ENCODE measurements at regions not wholly inside any gene's neighbourhood (a gene's known extent, or its start where the extent isn't known, plus 50 kb on each side); places are given as distances from the start of the nearest gene placed in this dataset.

DNA sequence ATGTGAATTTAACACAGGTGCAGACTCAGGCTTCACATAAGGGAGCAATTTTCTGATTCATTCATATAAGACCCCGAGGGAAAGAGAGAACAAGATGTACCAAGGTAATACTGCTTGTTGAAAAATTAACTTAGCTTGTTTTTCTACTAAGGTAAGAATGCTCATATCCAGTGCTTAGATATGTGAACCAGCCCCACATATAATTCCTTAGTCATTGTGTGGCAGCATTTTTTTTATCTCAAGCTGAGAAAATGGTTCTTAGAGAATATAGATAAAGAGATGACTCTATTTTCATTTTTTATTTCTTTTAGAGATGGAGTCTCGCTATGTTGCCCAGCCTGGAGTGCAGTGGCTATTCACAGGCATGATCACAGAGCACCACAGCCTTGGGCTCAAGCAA, 121.8 kb upstream of the SEM1 start (continued):
- TF ChIP-seq EP300 (IDR thresholded peaks at IDR 0.05; ENCODE audit: borderline replicate concordance in 1 of 2, control insufficient read depth in 1 of 2, low read depth in 2 of 2, low read length in 2 of 2), result no peak
- TF ChIP-seq MYB (IDR thresholded peaks at IDR 0.05; ENCODE audit: borderline replicate concordance, low read depth, low read length), result no peak
- TF ChIP-seq RB1 (IDR thresholded peaks at IDR 0.05; ENCODE audit: borderline replicate concordance), result no peak

DNA sequence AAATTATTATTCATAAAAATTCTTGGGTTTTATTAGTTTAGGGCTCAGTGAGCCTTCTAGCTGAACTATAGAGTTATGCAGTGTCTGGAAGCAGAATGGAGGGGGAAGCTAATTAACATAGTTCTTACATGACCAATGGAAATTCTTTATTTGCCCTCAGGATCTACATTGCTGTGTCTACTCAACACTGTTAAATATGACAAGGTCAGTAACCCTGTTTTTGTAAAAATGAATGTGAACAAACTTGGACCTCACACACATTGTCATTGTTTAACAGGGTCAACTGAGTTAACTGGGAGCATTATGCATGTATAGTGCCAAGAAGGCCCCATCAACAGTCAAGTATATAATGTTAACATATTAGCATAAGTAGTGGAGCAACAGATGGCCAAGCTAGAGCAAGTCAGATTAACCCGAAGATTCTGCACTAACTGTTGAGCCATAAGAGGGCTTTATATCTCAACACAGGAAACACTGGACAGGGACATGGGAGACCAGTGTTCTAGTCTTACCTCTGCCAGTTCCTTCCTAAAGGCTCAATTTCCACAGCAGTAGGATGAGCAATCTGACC, 122.5 kb upstream of the SEM1 start:
- Histone ChIP-seq H3K9ac (ENCODE audit: control insufficient read depth, insufficient read depth, low read length) (no peak overlapping the region), H3K27ac (ENCODE audit: control insufficient read depth, insufficient read depth) (no peak overlapping the region), H3K79me2 (ENCODE audit: control insufficient read depth, insufficient read depth, low read length) (no peaks in the 10 kb centered on the region), H3K4me2 (ENCODE audit: control insufficient read depth, insufficient read depth) (no peak overlapping the region), H2AFZ (ENCODE audit: control insufficient read depth, low read depth, low read length) (no peak overlapping the region), H3K4me3 (no peak overlapping the region), H3K36me3 (ENCODE audit: control insufficient read depth in 2 of 2, insufficient read depth in 2 of 2, low read length in 1 of 2) (no peaks in the 10 kb centered on the region), H3K4me1 (ENCODE audit: control insufficient read depth, insufficient read depth, low read length) (peaks cover 6% of the 10 kb centered on the region; the same call in 1 of the 2 replicates), H3K27me3 (replicated peaks in 1 of 2; ENCODE audit: control insufficient read depth in 2 of 2, insufficient read depth in 2 of 2, low read length in 1 of 2) (no peaks in the 10 kb centered on the region; a peak in 1 of 4 replicates), H4K20me1 (ENCODE audit: control insufficient read depth, insufficient read depth) (no peaks in the 10 kb centered on the region), H3K9me3 (replicated peaks; ENCODE audit: control insufficient read depth, insufficient read depth, low read length) (no peaks in the 10 kb centered on the region)
- POLR2A ChIA-PET, result no interaction called here
- intact Hi-C loops (cut with micrococcal nuclease; ENCODE audit: unreplicated experiment) (no loop called here), in situ Hi-C loops (cut with MboI) (no loop called here)
- CTCF ChIA-PET, result no interaction called here
- FAIRE-seq (no peak), ATAC-seq (no peak), DNase-seq (ENCODE audit: low read depth, low spot score) (no peak)
- SMC1A ChIA-PET (ENCODE audit: uncharacterized antibody, unreplicated experiment), result interaction anchor here (0.9 kb wide), 1 partner anchor 425 kb away, joined by 3 read pairs; no protein-coding TSS in a partner anchor
- no TSS peak for BruUV-seq (replicated peaks)
- WGBS (ENCODE audit: insufficient coverage, insufficient replicate concordance, low lambda C conversion rate, missing lambda C conversion rate), result 94% methylated on average over 1 of the region's 1 CpG
- RAD21 ChIA-PET (ENCODE audit: unreplicated experiment), result no interaction called here
- no peak for TF ChIP-seq MXI1 (IDR thresholded peaks at IDR 0.05; ENCODE audit: low read depth, low read length)
- TF ChIP-seq ZNF274 (IDR thresholded peaks at IDR 0.05; ENCODE audit: insufficient read depth, insufficient read length), result no peak
- no peak for TF ChIP-seq CBX3 (IDR thresholded peaks at IDR 0.05; ENCODE audit: borderline replicate concordance, low read depth)
- no peak for TF ChIP-seq SIX5 (IDR thresholded peaks at IDR 0.05; ENCODE audit: low read depth, low read length, severe bottlenecking)
- no peak for TF ChIP-seq HDAC2 (IDR thresholded peaks at IDR 0.05)
- no peak for TF ChIP-seq RELA (IDR thresholded peaks at IDR 0.05; ENCODE audit: borderline replicate concordance, partially characterized antibody)
- no peak for TF ChIP-seq CBX5 (IDR thresholded peaks at IDR 0.05; ENCODE audit: low read depth)
- TF ChIP-seq GATAD2B (conservative IDR thresholded peaks at IDR 0.05; ENCODE audit: low read depth), result no peak
- TF ChIP-seq MYC (IDR thresholded peaks at IDR 0.05; ENCODE audit: insufficient read depth, insufficient read length, insufficient replicate concordance, low read length, severe bottlenecking), result no peak
- no peak for TF ChIP-seq SUZ12 (IDR thresholded peaks at IDR 0.05; ENCODE audit: unreplicated experiment)
- TF ChIP-seq, protein P1, sequence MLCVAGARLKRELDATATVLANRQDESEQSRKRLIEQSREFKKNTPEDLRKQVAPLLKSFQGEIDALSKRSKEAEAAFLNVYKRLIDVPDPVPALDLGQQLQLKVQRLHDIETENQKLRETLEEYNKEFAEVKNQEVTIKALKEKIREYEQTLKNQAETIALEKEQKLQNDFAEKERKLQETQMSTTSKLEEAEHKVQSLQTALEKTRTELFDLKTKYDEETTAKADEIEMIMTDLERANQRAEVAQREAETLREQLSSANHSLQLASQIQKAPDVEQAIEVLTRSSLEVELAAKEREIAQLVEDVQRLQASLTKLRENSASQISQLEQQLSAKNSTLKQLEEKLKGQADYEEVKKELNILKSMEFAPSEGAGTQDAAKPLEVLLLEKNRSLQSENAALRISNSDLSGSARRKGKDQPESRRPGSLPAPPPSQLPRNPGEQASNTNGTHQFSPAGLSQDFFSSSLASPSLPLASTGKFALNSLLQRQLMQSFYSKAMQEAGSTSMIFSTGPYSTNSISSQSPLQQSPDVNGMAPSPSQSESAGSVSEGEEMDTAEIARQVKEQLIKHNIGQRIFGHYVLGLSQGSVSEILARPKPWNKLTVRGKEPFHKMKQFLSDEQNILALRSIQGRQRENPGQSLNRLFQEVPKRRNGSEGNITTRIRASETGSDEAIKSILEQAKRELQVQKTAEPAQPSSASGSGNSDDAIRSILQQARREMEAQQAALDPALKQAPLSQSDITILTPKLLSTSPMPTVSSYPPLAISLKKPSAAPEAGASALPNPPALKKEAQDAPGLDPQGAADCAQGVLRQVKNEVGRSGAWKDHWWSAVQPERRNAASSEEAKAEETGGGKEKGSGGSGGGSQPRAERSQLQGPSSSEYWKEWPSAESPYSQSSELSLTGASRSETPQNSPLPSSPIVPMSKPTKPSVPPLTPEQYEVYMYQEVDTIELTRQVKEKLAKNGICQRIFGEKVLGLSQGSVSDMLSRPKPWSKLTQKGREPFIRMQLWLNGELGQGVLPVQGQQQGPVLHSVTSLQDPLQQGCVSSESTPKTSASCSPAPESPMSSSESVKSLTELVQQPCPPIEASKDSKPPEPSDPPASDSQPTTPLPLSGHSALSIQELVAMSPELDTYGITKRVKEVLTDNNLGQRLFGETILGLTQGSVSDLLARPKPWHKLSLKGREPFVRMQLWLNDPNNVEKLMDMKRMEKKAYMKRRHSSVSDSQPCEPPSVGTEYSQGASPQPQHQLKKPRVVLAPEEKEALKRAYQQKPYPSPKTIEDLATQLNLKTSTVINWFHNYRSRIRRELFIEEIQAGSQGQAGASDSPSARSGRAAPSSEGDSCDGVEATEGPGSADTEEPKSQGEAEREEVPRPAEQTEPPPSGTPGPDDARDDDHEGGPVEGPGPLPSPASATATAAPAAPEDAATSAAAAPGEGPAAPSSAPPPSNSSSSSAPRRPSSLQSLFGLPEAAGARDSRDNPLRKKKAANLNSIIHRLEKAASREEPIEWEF (IDR thresholded peaks at IDR 0.05; ENCODE audit: insufficient replicate concordance, low read depth, low read length), result no peak
- no peak for TF ChIP-seq EP300 (IDR thresholded peaks at IDR 0.05; ENCODE audit: borderline replicate concordance in 1 of 2, control insufficient read depth in 1 of 2, low read depth in 2 of 2, low read length in 2 of 2)
- TF ChIP-seq, protein P2, sequence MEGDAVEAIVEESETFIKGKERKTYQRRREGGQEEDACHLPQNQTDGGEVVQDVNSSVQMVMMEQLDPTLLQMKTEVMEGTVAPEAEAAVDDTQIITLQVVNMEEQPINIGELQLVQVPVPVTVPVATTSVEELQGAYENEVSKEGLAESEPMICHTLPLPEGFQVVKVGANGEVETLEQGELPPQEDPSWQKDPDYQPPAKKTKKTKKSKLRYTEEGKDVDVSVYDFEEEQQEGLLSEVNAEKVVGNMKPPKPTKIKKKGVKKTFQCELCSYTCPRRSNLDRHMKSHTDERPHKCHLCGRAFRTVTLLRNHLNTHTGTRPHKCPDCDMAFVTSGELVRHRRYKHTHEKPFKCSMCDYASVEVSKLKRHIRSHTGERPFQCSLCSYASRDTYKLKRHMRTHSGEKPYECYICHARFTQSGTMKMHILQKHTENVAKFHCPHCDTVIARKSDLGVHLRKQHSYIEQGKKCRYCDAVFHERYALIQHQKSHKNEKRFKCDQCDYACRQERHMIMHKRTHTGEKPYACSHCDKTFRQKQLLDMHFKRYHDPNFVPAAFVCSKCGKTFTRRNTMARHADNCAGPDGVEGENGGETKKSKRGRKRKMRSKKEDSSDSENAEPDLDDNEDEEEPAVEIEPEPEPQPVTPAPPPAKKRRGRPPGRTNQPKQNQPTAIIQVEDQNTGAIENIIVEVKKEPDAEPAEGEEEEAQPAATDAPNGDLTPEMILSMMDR (IDR thresholded peaks at IDR 0.05 in 2 of 3, conservative IDR thresholded peaks at IDR 0.05 in 1 of 3; ENCODE audit: control insufficient read depth in 2 of 3, extremely low read depth in 1 of 3, insufficient read depth in 1 of 3, low read depth in 3 of 3, low read length in 3 of 3), result no peak
- TF ChIP-seq NR2F1 (conservative IDR thresholded peaks at IDR 0.05), result no peak

Data from GM12878 (cell line).